GM18951 (cell line): ENCODE measurements at regions not wholly inside any gene's neighbourhood (a gene's known extent, or its start where the extent isn't known, plus 50 kb on each side); places are given as distances from the start of the nearest gene placed in this dataset.

Experiments
- POLR2A ChIP-seq: IDR thresholded peaks from 4 replicates; pipeline ENCODE4 v1.6.1; 2011; ENCODE audit warnings: mild to moderate bottlenecking; ENCODE audit not compliant: insufficient read length, insufficient read depth; ENCODE audit errors: extremely low read depth
- in situ Hi-C: fragments of 300-500 bp; cut with MboI; formaldehyde crosslinking; loops from one replicate; pipeline ENCODE4 v1.12.0; 2022; ENCODE audit warnings: low sequenced_read_pairs, mixed read lengths, inconsistent platforms; ENCODE audit not compliant: unreplicated experiment

DNA sequence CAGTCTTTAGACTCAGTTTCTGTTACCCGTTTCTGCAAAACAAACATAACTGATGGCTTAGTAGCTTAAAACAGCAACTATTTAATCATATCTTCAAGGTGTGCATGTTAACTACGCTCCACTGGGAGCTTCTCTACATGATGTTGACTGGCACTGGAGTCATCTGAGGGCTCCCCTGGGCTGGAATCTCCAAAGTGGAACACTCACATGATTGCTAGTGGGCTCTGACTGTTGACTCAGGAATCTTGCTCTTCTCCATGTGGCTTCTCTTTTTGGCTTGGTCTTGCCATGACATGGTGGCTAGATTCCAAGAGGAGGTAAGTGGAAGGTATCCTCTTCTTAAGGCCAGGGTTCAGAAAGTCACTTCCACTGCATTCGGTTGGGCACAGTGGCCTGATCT is 160.8 kb downstream of the PMAIP1 start:
- in situ Hi-C loops = no loop called here

DNA sequence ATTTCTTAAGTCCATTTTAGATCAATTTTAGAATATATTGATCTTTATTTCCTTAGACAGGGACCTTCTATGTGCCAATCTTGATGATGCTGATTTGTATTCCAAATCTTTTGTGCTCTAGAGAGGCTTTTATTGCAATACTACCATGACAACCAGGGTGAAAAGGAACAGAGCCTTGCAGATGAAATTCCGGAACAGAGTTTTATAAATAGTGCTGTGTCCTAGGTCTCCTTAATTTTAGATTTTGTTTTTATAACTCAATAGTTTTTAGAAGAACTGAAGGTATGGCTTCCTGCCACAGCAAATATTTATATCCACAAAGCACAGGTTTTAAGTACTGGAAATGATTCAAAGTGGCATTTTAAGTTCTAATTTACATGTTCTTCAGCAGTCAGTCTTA is 160.2 kb downstream of the PMAIP1 start:
- no peak for TF ChIP-seq POLR2A
- in situ Hi-C loops = no loop called here

More for the DNA sequence above, 160.8 kb downstream of the PMAIP1 start:
- TF ChIP-seq POLR2A = no peak

GRCh38 chr18:60059216-60059615 is 159.4 kb downstream of the PMAIP1 start:
- in situ Hi-C loops = no loop called here
- TF ChIP-seq POLR2A = no peak

GRCh38 chr18:60053747-60054304 is 154.0 kb downstream of the PMAIP1 start:
- no peak for TF ChIP-seq POLR2A
- in situ Hi-C loops = no loop called here

- in situ Hi-C loops = no loop called here
- no peak for TF ChIP-seq POLR2A
These were observed 151.0 kb downstream of the PMAIP1 start for GRCh38 chr18:60050821-60051220.

GRCh38 chr18:60049172-60049571 is 149.4 kb downstream of the PMAIP1 start:
- no peak for TF ChIP-seq POLR2A
- in situ Hi-C loops = no loop called here

DNA sequence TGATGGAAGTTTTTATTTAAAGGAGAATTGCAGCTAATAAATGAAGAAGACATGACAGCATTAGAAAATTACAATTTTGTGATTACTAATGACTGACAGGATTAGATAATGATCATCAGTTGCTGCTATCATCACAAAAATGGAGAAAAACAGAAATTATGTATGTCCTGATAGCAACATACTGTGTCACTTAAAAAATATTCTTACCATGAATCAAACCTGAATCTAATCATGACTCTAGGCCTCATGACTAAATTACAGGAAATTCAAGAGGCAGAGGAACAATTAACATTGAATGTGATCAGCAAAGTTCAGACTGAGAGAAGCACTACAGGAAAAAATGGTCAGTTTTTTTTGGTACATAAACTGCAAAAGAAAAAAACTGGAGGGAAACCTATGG is 147.8 kb downstream of the PMAIP1 start:
- no peak for TF ChIP-seq POLR2A
- in situ Hi-C loops = no loop called here

DNA sequence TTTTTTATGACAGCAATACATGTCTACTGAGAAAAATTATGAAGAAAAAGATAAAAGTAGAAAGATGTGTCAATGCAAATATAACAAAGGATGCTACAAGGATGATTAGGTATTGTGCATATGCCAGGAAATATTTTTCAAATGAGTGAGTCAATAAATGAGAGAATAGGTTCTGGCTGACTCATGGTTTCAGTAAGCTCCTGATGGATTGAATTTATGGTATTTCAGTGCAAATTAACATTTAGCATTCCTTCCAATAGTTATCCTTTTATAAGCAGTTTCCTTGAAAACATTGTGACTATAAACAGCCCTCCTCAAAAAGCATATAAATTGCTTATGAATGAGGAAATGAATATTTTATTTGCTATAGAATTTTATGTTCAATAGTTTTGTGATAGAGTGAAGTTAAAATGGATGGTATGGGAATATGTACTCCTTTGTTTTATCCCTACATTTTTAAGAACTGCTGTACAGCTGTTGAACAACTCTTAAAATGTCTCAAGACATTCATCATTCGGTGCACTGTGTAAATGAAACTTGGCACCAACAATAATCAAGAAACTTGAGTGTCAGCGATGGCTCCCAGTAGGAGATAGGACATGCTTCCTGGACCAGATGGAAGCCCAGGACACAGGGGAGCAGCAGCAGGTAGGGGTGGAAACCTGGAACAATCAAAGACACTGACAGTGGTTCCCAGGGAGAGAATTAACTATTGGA is 144.7 kb downstream of the PMAIP1 start:
- in situ Hi-C loops = no loop called here
- no peak for TF ChIP-seq POLR2A

- in situ Hi-C loops = no loop called here
- no peak for TF ChIP-seq POLR2A
These were observed 141.2 kb downstream of the PMAIP1 start for GRCh38 chr18:60040971-60041370.

DNA sequence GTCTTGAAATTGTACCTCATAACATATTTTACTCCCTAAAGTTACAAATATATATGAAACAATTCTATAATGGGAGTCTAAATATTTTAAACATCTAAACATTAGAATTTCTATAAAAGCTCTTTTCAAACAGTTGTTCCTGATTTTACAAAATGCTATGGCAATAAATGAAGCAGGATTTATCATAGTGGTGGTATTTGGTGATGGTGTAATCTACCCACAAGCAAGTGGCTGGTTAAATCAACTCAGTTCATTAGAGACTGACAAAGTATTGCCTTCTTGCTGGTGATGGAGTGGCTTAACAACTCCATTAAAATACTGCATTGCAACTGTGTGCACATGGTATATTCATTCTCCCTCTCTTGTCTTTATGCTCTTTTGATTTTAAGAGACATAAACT is 138.9 kb downstream of the PMAIP1 start:
- in situ Hi-C loops = no loop called here
- TF ChIP-seq POLR2A = no peak

DNA sequence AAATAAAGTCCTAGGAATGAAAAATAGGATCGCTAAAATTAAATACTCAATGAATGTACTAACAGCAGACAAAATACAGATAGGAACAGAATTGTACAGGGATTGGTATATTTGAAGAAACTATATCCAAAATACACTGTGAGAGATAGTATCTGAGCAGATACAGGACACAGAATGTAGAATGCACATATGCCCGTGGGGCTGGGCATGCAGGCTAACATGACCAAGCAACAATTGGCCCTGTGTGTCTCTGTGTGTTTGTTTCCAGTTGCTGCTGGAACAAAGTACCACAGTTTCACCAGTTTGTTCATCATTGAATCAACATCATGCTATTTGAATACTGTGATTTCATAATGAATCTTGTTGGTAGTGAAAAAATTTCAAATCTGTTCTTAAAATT is 127.6 kb downstream of the PMAIP1 start:
- in situ Hi-C loops = no loop called here
- no peak for TF ChIP-seq POLR2A

GRCh38 chr18:60024857-60025256 is 125.1 kb downstream of the PMAIP1 start:
- in situ Hi-C loops = no loop called here
- TF ChIP-seq POLR2A = no peak

DNA sequence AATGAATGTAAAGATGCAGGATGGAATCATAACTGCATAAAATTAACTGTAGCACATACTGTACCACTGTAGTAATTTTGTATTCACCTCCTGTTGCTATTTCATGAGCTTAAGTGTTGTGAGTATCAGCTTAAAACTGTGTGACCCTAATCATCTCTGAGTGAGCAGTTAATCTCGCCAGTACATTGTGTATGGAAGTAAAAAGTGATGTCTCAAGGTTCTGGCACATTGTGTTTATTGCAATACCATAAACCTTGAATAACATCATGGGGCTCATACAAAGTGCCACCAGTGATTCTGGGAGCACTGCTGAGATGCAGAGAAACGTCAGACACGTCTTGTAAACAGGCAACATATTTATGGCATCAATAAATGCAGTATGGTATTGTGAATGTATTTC is 124.5 kb downstream of the PMAIP1 start:
- in situ Hi-C loops = no loop called here
- no peak for TF ChIP-seq POLR2A

- no peak for TF ChIP-seq POLR2A
- in situ Hi-C loops = no loop called here
These were observed 123.0 kb downstream of the PMAIP1 start for GRCh38 chr18:60022671-60023276.

DNA sequence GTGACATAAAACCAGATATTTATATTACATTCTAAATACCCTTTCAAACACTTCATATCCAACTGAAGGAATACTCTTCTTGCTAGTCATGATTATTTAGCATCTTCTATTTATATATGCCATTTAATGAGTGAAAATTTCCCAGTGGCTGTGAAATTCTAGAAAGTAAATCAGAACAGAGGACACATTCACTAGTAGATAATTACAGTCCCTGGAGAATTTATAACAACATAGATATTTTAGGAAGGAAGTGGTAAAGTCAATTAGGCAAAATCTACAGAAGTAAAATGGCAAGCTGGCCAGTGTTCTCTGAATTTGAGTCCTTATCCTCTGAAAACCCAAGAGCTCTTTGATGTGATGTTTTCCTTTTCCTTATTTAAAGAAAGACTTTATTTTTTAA is 121.8 kb downstream of the PMAIP1 start:
- no peak for TF ChIP-seq POLR2A
- in situ Hi-C loops = no loop called here
